ENCODE measurements at regions not wholly inside any gene's neighbourhood (a gene's known extent, or its start where the extent isn't known, plus 50 kb on each side); places are given as distances from the start of the nearest gene placed in this dataset.

GRCh38 chr3:115255197-115255585, 108.1 kb upstream of the ZBTB20 start:
- TF ChIP-seq CTCF (IDR thresholded peaks at IDR 0.05) (no peak), POLR2A (IDR thresholded peaks at IDR 0.05) (no peak), POLR2AphosphoS5 (IDR thresholded peaks at IDR 0.05) (no peak), EP300 (IDR thresholded peaks at IDR 0.05) (no peak)
